ENCODE measurements at regions not wholly inside any gene's neighbourhood (a gene's known extent, or its start where the extent isn't known, plus 50 kb on each side); places are given as distances from the start of the nearest gene placed in this dataset.

- DNase-seq (ENCODE audit: low read depth), result no peak
- in situ Hi-C loops (cut with HindIII; ENCODE audit: low pct_unique_long_range_greater_than_20kb, low sequenced_read_pairs), result no loop called here
These were observed 603.3 kb downstream of the EFNA5 start for GRCh38 chr5:107067395-107067794.

- no peak for DNase-seq (ENCODE audit: low read depth)
- in situ Hi-C loops (cut with HindIII; ENCODE audit: low pct_unique_long_range_greater_than_20kb, low sequenced_read_pairs), result no loop called here
These were observed 607.2 kb downstream of the EFNA5 start for GRCh38 chr5:107063511-107063910.

GRCh38 chr5:107058803-107059202 lies 611.9 kb downstream of the EFNA5 start:
- in situ Hi-C loops (cut with HindIII; ENCODE audit: low pct_unique_long_range_greater_than_20kb, low sequenced_read_pairs), result no loop called here
- DNase-seq (ENCODE audit: low read depth), result no peak

- no peak for DNase-seq (ENCODE audit: low read depth)
- in situ Hi-C loops (cut with HindIII; ENCODE audit: low pct_unique_long_range_greater_than_20kb, low sequenced_read_pairs), result no loop called here
These were observed 612.5 kb downstream of the EFNA5 start for GRCh38 chr5:107058235-107058634.

- in situ Hi-C loops (cut with HindIII; ENCODE audit: low pct_unique_long_range_greater_than_20kb, low sequenced_read_pairs), result no loop called here
- no peak for DNase-seq (ENCODE audit: low read depth)
These were observed 614.5 kb downstream of the EFNA5 start for GRCh38 chr5:107056278-107056677.

GRCh38 chr5:107047048-107047447 lies 623.7 kb downstream of the EFNA5 start:
- no peak for DNase-seq (ENCODE audit: low read depth)
- in situ Hi-C loops (cut with HindIII; ENCODE audit: low pct_unique_long_range_greater_than_20kb, low sequenced_read_pairs), result no loop called here

- in situ Hi-C loops (cut with HindIII; ENCODE audit: low pct_unique_long_range_greater_than_20kb, low sequenced_read_pairs), result no loop called here
- DNase-seq (ENCODE audit: low read depth), result no peak
These were observed 627.1 kb downstream of the EFNA5 start for GRCh38 chr5:107043665-107044064.

- in situ Hi-C loops (cut with HindIII; ENCODE audit: low pct_unique_long_range_greater_than_20kb, low sequenced_read_pairs), result no loop called here
- DNase-seq (ENCODE audit: low read depth), result no peak
These were observed 629.8 kb downstream of the EFNA5 start for GRCh38 chr5:107040907-107041306.

GRCh38 chr5:107032629-107033028 lies 638.1 kb downstream of the EFNA5 start:
- in situ Hi-C loops (cut with HindIII; ENCODE audit: low pct_unique_long_range_greater_than_20kb, low sequenced_read_pairs), result no loop called here
- no peak for DNase-seq (ENCODE audit: low read depth)

GRCh38 chr5:107028938-107029337 lies 641.8 kb downstream of the EFNA5 start:
- in situ Hi-C loops (cut with HindIII; ENCODE audit: low pct_unique_long_range_greater_than_20kb, low sequenced_read_pairs), result no loop called here
- no peak for DNase-seq (ENCODE audit: low read depth)

- in situ Hi-C loops (cut with HindIII; ENCODE audit: low pct_unique_long_range_greater_than_20kb, low sequenced_read_pairs), result no loop called here
- DNase-seq (ENCODE audit: low read depth), result no peak
These were observed 644.8 kb downstream of the EFNA5 start for GRCh38 chr5:107025712-107026497.

GRCh38 chr5:107023732-107024131 lies 647.0 kb downstream of the EFNA5 start:
- in situ Hi-C loops (cut with HindIII; ENCODE audit: low pct_unique_long_range_greater_than_20kb, low sequenced_read_pairs), result no loop called here

GRCh38 chr5:107021575-107021974 lies 649.2 kb downstream of the EFNA5 start:
- DNase-seq (ENCODE audit: low read depth), result no peak
- in situ Hi-C loops (cut with HindIII; ENCODE audit: low pct_unique_long_range_greater_than_20kb, low sequenced_read_pairs), result no loop called here

More at GRCh38 chr5:107023732-107024131, 647.0 kb downstream of the EFNA5 start:
- DNase-seq (ENCODE audit: low read depth), result no peak

- DNase-seq (ENCODE audit: low read depth), result no peak
- in situ Hi-C loops (cut with HindIII; ENCODE audit: low pct_unique_long_range_greater_than_20kb, low sequenced_read_pairs), result no loop called here
These were observed 650.1 kb downstream of the EFNA5 start for GRCh38 chr5:107020626-107021025.

- in situ Hi-C loops (cut with HindIII; ENCODE audit: low pct_unique_long_range_greater_than_20kb, low sequenced_read_pairs), result no loop called here
These were observed 653.1 kb downstream of the EFNA5 start for GRCh38 chr5:107017616-107018015.

GRCh38 chr5:107012371-107012770 lies 658.4 kb downstream of the EFNA5 start:
- in situ Hi-C loops (cut with HindIII; ENCODE audit: low pct_unique_long_range_greater_than_20kb, low sequenced_read_pairs), result no loop called here
- no peak for DNase-seq (ENCODE audit: low read depth)

More at GRCh38 chr5:107017616-107018015, 653.1 kb downstream of the EFNA5 start:
- DNase-seq (ENCODE audit: low read depth), result no peak

- DNase-seq (ENCODE audit: low read depth), result no peak
- in situ Hi-C loops (cut with HindIII; ENCODE audit: low pct_unique_long_range_greater_than_20kb, low sequenced_read_pairs), result no loop called here
These were observed 659.1 kb downstream of the EFNA5 start for GRCh38 chr5:107011605-107012004.

- in situ Hi-C loops (cut with HindIII; ENCODE audit: low pct_unique_long_range_greater_than_20kb, low sequenced_read_pairs), result no loop called here
- DNase-seq (ENCODE audit: low read depth), result no peak
These were observed 660.7 kb downstream of the EFNA5 start for GRCh38 chr5:107010060-107010459.

- in situ Hi-C loops (cut with HindIII; ENCODE audit: low pct_unique_long_range_greater_than_20kb, low sequenced_read_pairs), result no loop called here
These were observed 665.1 kb downstream of the EFNA5 start for GRCh38 chr5:107005653-107006052.

GRCh38 chr5:107005161-107005560 lies 665.6 kb downstream of the EFNA5 start:
- DNase-seq (ENCODE audit: low read depth), result no peak
- in situ Hi-C loops (cut with HindIII; ENCODE audit: low pct_unique_long_range_greater_than_20kb, low sequenced_read_pairs), result no loop called here

More at GRCh38 chr5:107005653-107006052, 665.1 kb downstream of the EFNA5 start:
- no peak for DNase-seq (ENCODE audit: low read depth)

All from Caki2 (cell line).